ENCODE measurements at regions not wholly inside any gene's neighbourhood (a gene's known extent, or its start where the extent isn't known, plus 50 kb on each side); places are given as distances from the start of the nearest gene placed in this dataset.

DNA sequence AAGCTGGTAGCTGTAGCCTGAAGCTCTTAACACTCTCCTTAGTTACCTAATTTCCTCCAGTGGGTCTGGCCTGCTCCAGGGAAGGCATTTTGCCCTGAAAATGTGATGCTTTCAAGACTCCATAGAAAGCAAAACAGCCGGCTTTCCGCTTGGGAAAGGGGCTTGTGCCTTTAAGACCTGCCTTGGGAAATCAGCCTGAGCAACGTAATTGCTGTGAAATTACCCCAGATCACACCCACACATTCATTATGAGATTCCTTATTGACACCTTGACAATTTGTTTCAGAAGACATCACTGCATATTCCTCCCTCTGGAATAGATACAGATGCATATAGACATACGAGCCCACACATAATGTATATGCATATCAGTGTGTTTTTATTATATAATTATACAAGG lies 190.5 kb upstream of the SKOR2 start:
- TF ChIP-seq, protein P1, sequence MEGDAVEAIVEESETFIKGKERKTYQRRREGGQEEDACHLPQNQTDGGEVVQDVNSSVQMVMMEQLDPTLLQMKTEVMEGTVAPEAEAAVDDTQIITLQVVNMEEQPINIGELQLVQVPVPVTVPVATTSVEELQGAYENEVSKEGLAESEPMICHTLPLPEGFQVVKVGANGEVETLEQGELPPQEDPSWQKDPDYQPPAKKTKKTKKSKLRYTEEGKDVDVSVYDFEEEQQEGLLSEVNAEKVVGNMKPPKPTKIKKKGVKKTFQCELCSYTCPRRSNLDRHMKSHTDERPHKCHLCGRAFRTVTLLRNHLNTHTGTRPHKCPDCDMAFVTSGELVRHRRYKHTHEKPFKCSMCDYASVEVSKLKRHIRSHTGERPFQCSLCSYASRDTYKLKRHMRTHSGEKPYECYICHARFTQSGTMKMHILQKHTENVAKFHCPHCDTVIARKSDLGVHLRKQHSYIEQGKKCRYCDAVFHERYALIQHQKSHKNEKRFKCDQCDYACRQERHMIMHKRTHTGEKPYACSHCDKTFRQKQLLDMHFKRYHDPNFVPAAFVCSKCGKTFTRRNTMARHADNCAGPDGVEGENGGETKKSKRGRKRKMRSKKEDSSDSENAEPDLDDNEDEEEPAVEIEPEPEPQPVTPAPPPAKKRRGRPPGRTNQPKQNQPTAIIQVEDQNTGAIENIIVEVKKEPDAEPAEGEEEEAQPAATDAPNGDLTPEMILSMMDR (IDR thresholded peaks at IDR 0.05; ENCODE audit: unreplicated experiment) = no peak
- Mint-ChIP-seq H3K27ac (ENCODE audit: unreplicated experiment) (no peak overlapping the region), H3K4me3 (ENCODE audit: unreplicated experiment) (no peak overlapping the region), H3K9me3 (ENCODE audit: unreplicated experiment) (no peaks in the 10 kb centered on the region), H3K27me3 (ENCODE audit: unreplicated experiment) (peaks cover 1% of the 10 kb centered on the region), H3K4me1 (ENCODE audit: unreplicated experiment) (peaks cover 13% of the 10 kb centered on the region), H3K36me3 (ENCODE audit: low read depth, unreplicated experiment) (peaks cover 12% of the 10 kb centered on the region)
- DNase-seq (ENCODE audit: low spot score) = no peak

DNA sequence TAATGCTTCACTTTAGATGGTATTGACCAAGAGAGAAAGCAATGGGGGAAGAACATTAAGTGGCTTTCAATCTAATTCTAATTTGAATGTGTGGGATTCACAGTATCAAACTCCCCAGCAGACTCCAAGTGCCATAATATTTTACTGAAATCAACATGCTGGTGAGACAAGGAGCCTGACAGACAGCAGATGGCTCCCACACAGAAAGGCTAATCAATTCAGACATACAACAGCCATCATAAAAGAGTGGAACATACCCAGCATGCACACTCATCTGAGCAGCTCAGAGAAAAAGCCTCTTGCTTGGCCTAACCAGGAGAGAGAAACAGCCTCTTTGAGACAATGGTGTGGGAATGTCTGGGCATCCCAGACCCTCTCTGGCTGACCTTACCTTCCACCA lies 186.5 kb upstream of the SKOR2 start:
- H3K36me3 Mint-ChIP-seq (ENCODE audit: low read depth, unreplicated experiment) = peaks cover 6% of the 10 kb centered on the region
- no peak overlapping the region for H3K27ac Mint-ChIP-seq (ENCODE audit: unreplicated experiment)
- H3K4me3 Mint-ChIP-seq (ENCODE audit: unreplicated experiment) = no peak overlapping the region
- H3K4me1 Mint-ChIP-seq (ENCODE audit: unreplicated experiment) = peaks cover 17% of the 10 kb centered on the region
- H3K9me3 Mint-ChIP-seq (ENCODE audit: unreplicated experiment) = no peaks in the 10 kb centered on the region
- no peak for DNase-seq (ENCODE audit: low spot score)
- TF ChIP-seq, protein P1 (IDR thresholded peaks at IDR 0.05; ENCODE audit: unreplicated experiment) = no peak
- H3K27me3 Mint-ChIP-seq (ENCODE audit: unreplicated experiment) = no peaks in the 10 kb centered on the region

- Mint-ChIP-seq H3K4me3 (ENCODE audit: unreplicated experiment) (no peak overlapping the region), H3K4me1 (ENCODE audit: unreplicated experiment) (peaks cover 16% of the 10 kb centered on the region)
Measured at GRCh38 chr18:47436871-47437270, 185.4 kb upstream of the SKOR2 start.

DNA sequence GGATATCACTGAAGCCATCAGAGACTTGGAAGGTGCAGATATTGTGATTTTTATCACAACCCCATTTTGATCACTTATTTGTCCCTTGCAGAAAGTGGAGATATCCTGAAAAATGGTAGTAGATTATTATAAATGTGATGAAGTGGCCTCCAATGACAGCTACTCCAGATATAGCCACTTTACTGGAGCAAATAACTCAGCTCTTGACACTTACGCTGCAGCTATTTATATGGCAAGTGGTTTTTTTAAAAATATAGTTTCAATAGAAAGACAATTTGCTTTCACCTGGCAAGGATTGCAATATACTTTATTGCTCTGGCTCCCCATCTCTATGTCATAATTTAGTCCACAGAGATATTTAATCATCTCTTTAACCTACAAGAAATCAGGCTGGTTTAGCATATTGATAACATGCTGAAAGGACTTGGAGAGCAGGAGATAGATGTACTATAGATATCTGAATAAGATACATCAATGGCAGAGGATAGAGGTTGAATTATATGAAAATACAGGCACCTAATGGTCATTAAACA lies 182.8 kb upstream of the SKOR2 start:
- Mint-ChIP-seq H3K36me3 (ENCODE audit: low read depth, unreplicated experiment) (peaks cover 6% of the 10 kb centered on the region), H3K27ac (ENCODE audit: unreplicated experiment) (no peak overlapping the region), H3K27me3 (ENCODE audit: unreplicated experiment) (no peaks in the 10 kb centered on the region), H3K4me3 (ENCODE audit: unreplicated experiment) (no peak overlapping the region), H3K4me1 (ENCODE audit: unreplicated experiment) (peaks cover 10% of the 10 kb centered on the region), H3K9me3 (ENCODE audit: unreplicated experiment) (no peaks in the 10 kb centered on the region)
- DNase-seq (ENCODE audit: low spot score) = no peak
- TF ChIP-seq, protein P1 (IDR thresholded peaks at IDR 0.05; ENCODE audit: unreplicated experiment) = no peak

More at GRCh38 chr18:47436871-47437270, 185.4 kb upstream of the SKOR2 start:
- DNase-seq (ENCODE audit: low spot score) = no peak
- Mint-ChIP-seq H3K27ac (ENCODE audit: unreplicated experiment) (no peak overlapping the region), H3K36me3 (ENCODE audit: low read depth, unreplicated experiment) (peaks cover 6% of the 10 kb centered on the region), H3K27me3 (ENCODE audit: unreplicated experiment) (no peaks in the 10 kb centered on the region), H3K9me3 (ENCODE audit: unreplicated experiment) (no peaks in the 10 kb centered on the region)
- TF ChIP-seq, protein P1 (IDR thresholded peaks at IDR 0.05; ENCODE audit: unreplicated experiment) = no peak

DNA sequence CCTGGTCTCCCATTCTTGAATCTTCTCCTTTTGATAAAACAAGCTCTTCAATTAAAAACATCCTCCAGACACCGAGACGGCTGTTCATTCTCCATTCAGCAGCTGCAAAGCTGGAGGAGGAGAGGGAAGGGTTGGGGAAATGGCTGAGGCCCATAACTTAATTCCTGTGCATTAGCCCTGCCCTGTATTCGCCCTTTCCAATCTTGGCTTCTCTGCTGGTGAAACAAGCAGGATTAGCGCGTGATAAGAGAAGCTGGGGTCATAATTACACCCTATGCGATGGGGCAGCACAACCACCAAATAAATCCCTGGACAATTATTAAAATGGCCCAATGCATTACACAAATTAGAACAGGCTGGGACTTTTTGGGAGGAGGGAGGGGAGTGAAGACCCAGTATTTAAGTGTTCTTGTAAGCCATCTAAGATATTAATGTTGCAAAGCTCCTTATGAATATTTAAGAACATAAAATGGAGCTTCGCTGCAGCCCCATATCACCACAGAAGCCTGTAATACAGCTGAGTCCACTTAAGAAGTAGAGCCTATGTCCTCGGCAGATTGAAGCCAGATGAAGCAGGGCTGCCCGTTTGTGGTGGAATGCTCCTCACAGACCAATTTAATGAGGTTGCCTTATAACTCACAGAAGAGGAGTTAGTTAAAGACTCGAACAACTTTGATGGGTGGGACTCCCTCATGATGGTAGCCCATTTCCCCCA lies 176.6 kb upstream of the SKOR2 start:
- H3K27me3 Mint-ChIP-seq (ENCODE audit: unreplicated experiment) = peaks cover 4% of the 10 kb centered on the region
- DNase-seq (ENCODE audit: low spot score) = no peak
- no peak overlapping the region for H3K27ac Mint-ChIP-seq (ENCODE audit: unreplicated experiment)
- no peaks in the 10 kb centered on the region for H3K36me3 Mint-ChIP-seq (ENCODE audit: low read depth, unreplicated experiment)
- H3K9me3 Mint-ChIP-seq (ENCODE audit: unreplicated experiment) = no peaks in the 10 kb centered on the region
- H3K4me1 Mint-ChIP-seq (ENCODE audit: unreplicated experiment) = peaks cover 6% of the 10 kb centered on the region
- TF ChIP-seq, protein P1 (IDR thresholded peaks at IDR 0.05; ENCODE audit: unreplicated experiment) = no peak
- H3K4me3 Mint-ChIP-seq (ENCODE audit: unreplicated experiment) = no peak overlapping the region

Measured in endothelial cell (in vitro differentiated cells).